ENCODE measurements at regions not wholly inside any gene's neighbourhood (a gene's known extent, or its start where the extent isn't known, plus 50 kb on each side); places are given as distances from the start of the nearest gene placed in this dataset.

DNA sequence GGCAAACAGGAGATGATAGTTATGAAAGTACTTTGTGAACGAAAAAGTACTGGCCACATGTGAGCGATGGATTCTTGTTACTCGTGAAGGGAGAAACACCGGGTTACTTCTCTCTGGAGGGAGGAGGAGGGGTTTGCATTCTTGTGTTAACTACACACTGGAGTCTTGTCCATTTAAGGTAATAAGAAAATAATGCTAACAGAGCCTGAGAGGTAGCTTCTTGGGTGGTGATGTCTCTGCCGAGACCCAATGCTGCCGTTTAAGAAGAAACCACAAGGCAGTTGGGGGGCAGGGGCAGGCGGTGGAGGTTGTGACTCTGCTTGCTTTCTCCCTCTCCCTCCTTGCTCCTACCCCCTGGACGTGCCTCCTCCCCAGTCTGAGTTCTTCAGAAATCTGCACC, 100.9 kb upstream of the ROPN1 start:
- TF ChIP-seq, protein P1, sequence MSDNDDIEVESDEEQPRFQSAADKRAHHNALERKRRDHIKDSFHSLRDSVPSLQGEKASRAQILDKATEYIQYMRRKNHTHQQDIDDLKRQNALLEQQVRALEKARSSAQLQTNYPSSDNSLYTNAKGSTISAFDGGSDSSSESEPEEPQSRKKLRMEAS (IDR thresholded peaks at IDR 0.05): no peak
- TF ChIP-seq, protein P2, sequence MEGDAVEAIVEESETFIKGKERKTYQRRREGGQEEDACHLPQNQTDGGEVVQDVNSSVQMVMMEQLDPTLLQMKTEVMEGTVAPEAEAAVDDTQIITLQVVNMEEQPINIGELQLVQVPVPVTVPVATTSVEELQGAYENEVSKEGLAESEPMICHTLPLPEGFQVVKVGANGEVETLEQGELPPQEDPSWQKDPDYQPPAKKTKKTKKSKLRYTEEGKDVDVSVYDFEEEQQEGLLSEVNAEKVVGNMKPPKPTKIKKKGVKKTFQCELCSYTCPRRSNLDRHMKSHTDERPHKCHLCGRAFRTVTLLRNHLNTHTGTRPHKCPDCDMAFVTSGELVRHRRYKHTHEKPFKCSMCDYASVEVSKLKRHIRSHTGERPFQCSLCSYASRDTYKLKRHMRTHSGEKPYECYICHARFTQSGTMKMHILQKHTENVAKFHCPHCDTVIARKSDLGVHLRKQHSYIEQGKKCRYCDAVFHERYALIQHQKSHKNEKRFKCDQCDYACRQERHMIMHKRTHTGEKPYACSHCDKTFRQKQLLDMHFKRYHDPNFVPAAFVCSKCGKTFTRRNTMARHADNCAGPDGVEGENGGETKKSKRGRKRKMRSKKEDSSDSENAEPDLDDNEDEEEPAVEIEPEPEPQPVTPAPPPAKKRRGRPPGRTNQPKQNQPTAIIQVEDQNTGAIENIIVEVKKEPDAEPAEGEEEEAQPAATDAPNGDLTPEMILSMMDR (IDR thresholded peaks at IDR 0.05; ENCODE audit: low read depth, low read length, missing input control): no peak
- TF ChIP-seq HNF4A (conservative IDR thresholded peaks at IDR 0.05) (no peak), RAD21 (IDR thresholded peaks at IDR 0.05) (no peak), YY1 (IDR thresholded peaks at IDR 0.05) (no peak), SP1 (IDR thresholded peaks at IDR 0.05) (no peak), RXRA (IDR thresholded peaks at IDR 0.05) (no peak), TAF1 (conservative IDR thresholded peaks at IDR 0.05) (no peak)
- TF ChIP-seq, protein P3, sequence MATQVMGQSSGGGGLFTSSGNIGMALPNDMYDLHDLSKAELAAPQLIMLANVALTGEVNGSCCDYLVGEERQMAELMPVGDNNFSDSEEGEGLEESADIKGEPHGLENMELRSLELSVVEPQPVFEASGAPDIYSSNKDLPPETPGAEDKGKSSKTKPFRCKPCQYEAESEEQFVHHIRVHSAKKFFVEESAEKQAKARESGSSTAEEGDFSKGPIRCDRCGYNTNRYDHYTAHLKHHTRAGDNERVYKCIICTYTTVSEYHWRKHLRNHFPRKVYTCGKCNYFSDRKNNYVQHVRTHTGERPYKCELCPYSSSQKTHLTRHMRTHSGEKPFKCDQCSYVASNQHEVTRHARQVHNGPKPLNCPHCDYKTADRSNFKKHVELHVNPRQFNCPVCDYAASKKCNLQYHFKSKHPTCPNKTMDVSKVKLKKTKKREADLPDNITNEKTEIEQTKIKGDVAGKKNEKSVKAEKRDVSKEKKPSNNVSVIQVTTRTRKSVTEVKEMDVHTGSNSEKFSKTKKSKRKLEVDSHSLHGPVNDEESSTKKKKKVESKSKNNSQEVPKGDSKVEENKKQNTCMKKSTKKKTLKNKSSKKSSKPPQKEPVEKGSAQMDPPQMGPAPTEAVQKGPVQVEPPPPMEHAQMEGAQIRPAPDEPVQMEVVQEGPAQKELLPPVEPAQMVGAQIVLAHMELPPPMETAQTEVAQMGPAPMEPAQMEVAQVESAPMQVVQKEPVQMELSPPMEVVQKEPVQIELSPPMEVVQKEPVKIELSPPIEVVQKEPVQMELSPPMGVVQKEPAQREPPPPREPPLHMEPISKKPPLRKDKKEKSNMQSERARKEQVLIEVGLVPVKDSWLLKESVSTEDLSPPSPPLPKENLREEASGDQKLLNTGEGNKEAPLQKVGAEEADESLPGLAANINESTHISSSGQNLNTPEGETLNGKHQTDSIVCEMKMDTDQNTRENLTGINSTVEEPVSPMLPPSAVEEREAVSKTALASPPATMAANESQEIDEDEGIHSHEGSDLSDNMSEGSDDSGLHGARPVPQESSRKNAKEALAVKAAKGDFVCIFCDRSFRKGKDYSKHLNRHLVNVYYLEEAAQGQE (IDR thresholded peaks at IDR 0.05): no peak

Data from liver (tissue), 3 donors.